A549 (cell line): ENCODE measurements at regions not wholly inside any gene's neighbourhood (a gene's known extent, or its start where the extent isn't known, plus 50 kb on each side); places are given as distances from the start of the nearest gene placed in this dataset.

Experiments used
- ATAC-seq, 2 experiments: fragments of 200-7000 bp in 1 of 2; fragments of >200 bp in 1 of 2; cut with Nextera tagmentation in 1 of 2; cut with Tn5 transposase in 1 of 2; 3 replicates each; pipeline versions ENCODE4 v1.8.0 to v1.9.1; 2018 to 2020; ENCODE audit warnings: mild to moderate bottlenecking in 1 of 2, moderate library complexity in 1 of 2
- CTCF ChIA-PET: fragments of 300-600 bp; sonication (Branson Sonifier 250); formaldehyde crosslinking; extraction: SDS; loops from one replicate; lab custom pipeline; 2021; ENCODE audit warnings: antibody characterized with exemption, inconsistent platforms; lab: Yijun Ruan, JAX
- POLR2A ChIA-PET: fragments of 350-600 bp; formaldehyde crosslinking; extraction: SDS; loops from one replicate; lab custom pipeline; 2021; ENCODE audit warnings: antibody characterized with exemption, inconsistent platforms; lab: Yijun Ruan, JAX
- DNase-seq, 2 experiments: peaks; one replicate each; pipeline versions ENCODE4 v3.0.0 to v3.0.0-alpha.2; 2011 to 2016; ENCODE audit warnings: low read depth in 1 of 2, low spot score in 1 of 2
- FAIRE-seq: peaks from 2 replicates; lab custom pipeline; 2011; peaks lifted over from hg19 to GRCh38; lab: Jason Lieb, UNC
- H3K27ac ChIP-seq, 2 experiments: fragments of >200 bp; sonication (Bioruptor Twin); formaldehyde crosslinking; 3 replicates each; pipeline ENCODE4 v1.5.1; 2016 to 2017
- H3K4me1 ChIP-seq: fragments of >200 bp; sonication (Bioruptor Twin); formaldehyde crosslinking; 3 replicates; pipeline ENCODE4 v1.6.1; 2016
- H3K4me2 ChIP-seq: fragments of >200 bp; sonication (Bioruptor Twin); formaldehyde crosslinking; 3 replicates; pipeline ENCODE4 v1.6.1; 2016
- H3K4me3 ChIP-seq: fragments of >200 bp; sonication (Bioruptor Twin); formaldehyde crosslinking; 3 replicates; pipeline ENCODE4 v1.5.1; 2016
- H3K9me3 ChIP-seq: fragments of >200 bp; sonication (Bioruptor Twin); formaldehyde crosslinking; 3 replicates; pipeline ENCODE4 v1.6.1; 2016
- BHLHE40 ChIP-seq: IDR thresholded peaks from 2 replicates; pipeline ENCODE4 v1.6.1; 2012; ENCODE audit warnings: low read depth, low read length, inconsistent platforms
- CBX8 ChIP-seq: fragments of 200-600 bp; sonication (generic); IDR thresholded peaks from 2 replicates; pipeline ENCODE4 v1.6.1; 2016
- CHD2 ChIP-seq: fragments of 150-350 bp; IDR thresholded peaks from 2 replicates; pipeline ENCODE4 v1.6.1; 2014; ENCODE audit warnings: low read length; ENCODE audit not compliant: partially characterized antibody
- CHD4 ChIP-seq: fragments of 200-600 bp; sonication (generic); IDR thresholded peaks from 2 replicates; pipeline ENCODE4 v1.6.1; 2016; ENCODE audit warnings: antibody characterized with exemption, mild to moderate bottlenecking, borderline replicate concordance
- EHF ChIP-seq: fragments of 250-450 bp; sonication (Bioruptor Pico); IDR thresholded peaks from 2 replicates; pipeline ENCODE4 v1.5.0; 2020; ENCODE audit warnings: mild to moderate bottlenecking
- EP300 ChIP-seq, 2 experiments: fragments of >200 bp; sonication (Bioruptor Twin); formaldehyde crosslinking; IDR thresholded peaks; 2 replicates in 1 of 2; 3 replicates in 1 of 2; pipeline ENCODE4 v1.6.1; 2016 to 2017
- FOSL2 ChIP-seq, 2 experiments: fragments of 450-650 bp in 1 of 2; fragments of >200 bp in 1 of 2; sonication (Bioruptor Twin) in 1 of 2; formaldehyde crosslinking; IDR thresholded peaks; 2 replicates each; pipeline versions ENCODE4 v1.5.0 to v1.6.1; 2016 to 2020; ENCODE audit warnings: mild to moderate bottlenecking in 1 of 2, moderate library complexity in 1 of 2
- FOXS1 ChIP-seq: fragments of 250-450 bp; sonication (Bioruptor Pico); IDR thresholded peaks from 2 replicates; pipeline ENCODE4 v1.5.0; 2020; ENCODE audit warnings: mild to moderate bottlenecking, moderate library complexity
- GATA3 ChIP-seq: IDR thresholded peaks from 2 replicates; pipeline ENCODE4 v1.6.1; 2012; ENCODE audit warnings: borderline replicate concordance
- HDAC2 ChIP-seq: fragments of 200-600 bp; sonication (generic); IDR thresholded peaks from 2 replicates; pipeline ENCODE4 v1.6.1; 2016
- HEYL ChIP-seq: fragments of 250-450 bp; sonication (Bioruptor Pico); IDR thresholded peaks from 2 replicates; pipeline ENCODE4 v1.8.0; 2021; ENCODE audit warnings: mild to moderate bottlenecking, moderate library complexity
- HOXA7 ChIP-seq: fragments of 250-450 bp; sonication (Bioruptor Pico); IDR thresholded peaks from 2 replicates; pipeline ENCODE4 v1.5.0; 2020; ENCODE audit warnings: mild to moderate bottlenecking, moderate library complexity
- HOXB13 ChIP-seq: fragments of 250-450 bp; sonication (Bioruptor Pico); IDR thresholded peaks from 2 replicates; pipeline ENCODE4 v1.5.0; 2020; ENCODE audit warnings: low read depth, mild to moderate bottlenecking, moderate library complexity
- HOXB5 ChIP-seq: fragments of 250-450 bp; sonication (Bioruptor Pico); IDR thresholded peaks from 2 replicates; pipeline ENCODE4 v1.5.0; 2020; ENCODE audit warnings: mild to moderate bottlenecking, moderate library complexity
- KDM1A ChIP-seq: fragments of 200-600 bp; sonication (generic); IDR thresholded peaks from 2 replicates; pipeline ENCODE4 v1.6.1; 2016; ENCODE audit warnings: low read depth, mild to moderate bottlenecking
- MAFK ChIP-seq: fragments of 450-650 bp; IDR thresholded peaks from 2 replicates; pipeline ENCODE4 v1.6.1; 2014; ENCODE audit not compliant: partially characterized antibody
- NR3C1 ChIP-seq: fragments of >200 bp; sonication (Bioruptor Twin); formaldehyde crosslinking; IDR thresholded peaks from 3 replicates; pipeline ENCODE4 v1.6.1; 2017
- POLR2A ChIP-seq: IDR thresholded peaks from 2 replicates; pipeline ENCODE4 v1.6.1; 2012; ENCODE audit warnings: mild to moderate bottlenecking, low read length
- RNF2 ChIP-seq: fragments of 200-600 bp; sonication (generic); IDR thresholded peaks from 2 replicates; pipeline ENCODE4 v1.6.1; 2016; ENCODE audit warnings: low read depth, mild to moderate bottlenecking, antibody characterized with exemption, moderate library complexity, borderline replicate concordance
- SMC3 ChIP-seq: fragments of >200 bp; sonication (Bioruptor Twin); formaldehyde crosslinking; IDR thresholded peaks from 3 replicates; pipeline ENCODE4 v1.6.1; 2018; ENCODE audit warnings: inconsistent platforms
- SREBF2 ChIP-seq: fragments of 450-650 bp; IDR thresholded peaks from 2 replicates; pipeline ENCODE4 v1.6.1; 2014; ENCODE audit warnings: mild to moderate bottlenecking, moderate library complexity
- TP53 ChIP-seq: fragments of 250-450 bp; sonication (Bioruptor Pico); IDR thresholded peaks from 2 replicates; pipeline ENCODE4 v1.5.0; 2021; ENCODE audit warnings: mild to moderate bottlenecking, moderate library complexity
- ZFP36 ChIP-seq: fragments of 450-650 bp; IDR thresholded peaks from 2 replicates; pipeline ENCODE4 v1.6.1; 2014; ENCODE audit warnings: borderline replicate concordance; ENCODE audit not compliant: partially characterized antibody
- WGBS: methylation state at CpG from one replicate; pipeline ENCODE4 v1.1.6; 2017; ENCODE audit errors: missing lambda C conversion rate; 5-methylcytosine and 5-hydroxymethylcytosine counted together
- TF ChIP-seq, protein P1 (sequence below): fragments of >200 bp; sonication (Bioruptor Twin); formaldehyde crosslinking; IDR thresholded peaks from 2 replicates; pipeline ENCODE4 v1.6.1; 2016
- TF ChIP-seq, protein P2 (sequence below): IDR thresholded peaks from 2 replicates; pipeline ENCODE4 v1.6.1; 2012; ENCODE audit warnings: low read depth, borderline replicate concordance
- TF ChIP-seq, protein P3 (sequence below): fragments of 450-650 bp; IDR thresholded peaks from 2 replicates; pipeline ENCODE4 v1.6.1; 2014; ENCODE audit warnings: antibody characterized with exemption
- TF ChIP-seq, protein P4 (sequence below): fragments of 150-350 bp; IDR thresholded peaks from 2 replicates; pipeline ENCODE4 v1.6.1; 2014; ENCODE audit warnings: low read depth, mild to moderate bottlenecking, low read length
- TF ChIP-seq, protein P5 (sequence below): fragments of >200 bp; sonication (Bioruptor Twin); formaldehyde crosslinking; IDR thresholded peaks from 3 replicates; pipeline ENCODE4 v1.5.1; 2016
- TF ChIP-seq, protein P6 (sequence below): fragments of 250-450 bp; sonication (Bioruptor Pico); IDR thresholded peaks from 2 replicates; pipeline ENCODE4 v1.5.0; 2020; ENCODE audit warnings: low read depth, mild to moderate bottlenecking, moderate library complexity

DNA sequence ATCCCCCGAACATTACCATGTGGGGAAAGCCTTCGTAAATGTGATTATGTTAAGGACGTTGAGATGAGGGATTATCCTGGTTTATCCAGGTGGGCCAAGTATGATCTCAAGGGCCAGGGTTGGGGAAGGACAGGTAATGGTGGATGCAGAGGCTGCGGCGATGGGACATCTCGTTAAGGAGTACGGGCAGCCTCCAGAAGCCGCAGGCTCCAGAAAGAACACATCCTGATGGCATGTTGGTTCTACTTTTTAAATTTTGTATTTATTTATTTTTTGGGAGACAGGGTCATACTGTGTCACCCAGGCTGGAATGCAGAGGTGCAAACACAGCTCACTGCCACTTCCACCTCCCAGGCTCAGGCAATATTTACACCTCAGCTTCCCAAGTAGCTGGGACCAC, 86.2 kb upstream of the RAB6C start:
- Histone ChIP-seq H3K27ac (no peak overlapping the region), H3K4me3 (no peak overlapping the region)
- 42% methylated on average over 8 of the region's 8 CpGs for WGBS
- CTCF ChIA-PET: no interaction called here
- POLR2A ChIA-PET: no interaction called here
- no peak for TF ChIP-seq BHLHE40
- no peak for TF ChIP-seq CHD4
- no peak for TF ChIP-seq ZFP36
- TF ChIP-seq POLR2A: no peak
- no peak for TF ChIP-seq FOXS1 (CRISPR knock-in tag)
- TF ChIP-seq, protein P1, sequence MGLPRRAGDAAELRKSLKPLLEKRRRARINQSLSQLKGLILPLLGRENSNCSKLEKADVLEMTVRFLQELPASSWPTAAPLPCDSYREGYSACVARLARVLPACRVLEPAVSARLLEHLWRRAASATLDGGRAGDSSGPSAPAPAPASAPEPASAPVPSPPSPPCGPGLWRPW: no peak
- no peak for TF ChIP-seq GATA3
- TF ChIP-seq EHF (CRISPR knock-in tag): no peak
- no peak for TF ChIP-seq CHD2
- TF ChIP-seq HOXB5: no peak
- TF ChIP-seq KDM1A: no peak
- TF ChIP-seq, all 56 proteins: peak for 0
- Histone ChIP-seq H3K4me2 (no peak overlapping the region), H3K4me1 (no peaks in the 10 kb centered on the region), H3K9me3 (no peaks in the 10 kb centered on the region)
- FAIRE-seq (no peak), DNase-seq (no peak), ATAC-seq (no peak)

DNA sequence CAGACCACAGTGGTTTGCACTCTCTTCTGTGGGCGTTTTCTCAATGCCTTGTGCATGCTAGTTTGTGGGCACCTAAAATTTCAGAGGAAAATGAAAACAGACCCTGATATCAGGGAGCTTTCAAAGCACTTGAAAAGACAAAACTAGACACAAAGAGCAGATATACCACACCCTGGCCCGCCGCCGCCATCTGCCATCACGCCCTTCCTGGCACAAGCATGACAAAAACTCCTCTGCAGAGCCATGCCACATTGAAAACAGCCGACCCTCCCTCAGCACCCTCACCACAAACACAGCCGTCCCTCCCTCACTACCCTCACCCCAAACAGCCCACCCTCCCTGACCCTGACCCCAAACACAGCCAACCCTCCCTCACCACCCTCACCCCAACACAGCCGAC, 84.8 kb upstream of the RAB6C start:
- POLR2A ChIA-PET: no interaction called here
- FAIRE-seq: no peak

DNA sequence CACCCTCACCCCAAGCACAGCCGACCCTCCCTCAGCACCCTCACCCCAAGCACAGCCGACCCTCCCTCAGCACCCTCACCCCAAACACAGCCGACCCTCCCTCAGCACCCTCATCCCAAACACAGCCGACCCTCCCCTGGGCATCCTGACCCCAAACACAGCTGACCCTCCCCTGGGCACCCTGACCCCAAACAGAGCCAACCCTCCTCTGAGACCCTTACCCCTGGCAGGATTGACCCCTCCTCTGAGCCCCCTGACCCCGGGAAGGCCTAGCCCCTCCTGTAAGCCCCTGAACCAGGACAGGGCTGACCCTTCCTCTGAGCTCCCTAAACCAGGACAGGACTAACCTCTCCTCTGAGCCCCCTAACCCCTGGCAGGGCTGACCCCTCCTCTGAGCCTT, 84.4 kb upstream of the RAB6C start:
- ChIA-PET POLR2A (no interaction called here), CTCF (no interaction called here)
- FAIRE-seq (no peak), DNase-seq (no peak), ATAC-seq (no peak)
- Histone ChIP-seq H3K4me2 (no peak overlapping the region), H3K4me1 (no peaks in the 10 kb centered on the region), H3K4me3 (no peak overlapping the region), H3K9me3 (no peaks in the 10 kb centered on the region), H3K27ac (no peak overlapping the region)
- WGBS: no CpG with 5 or more reads among the region's 5 CpGs
- TF ChIP-seq, protein P2, sequence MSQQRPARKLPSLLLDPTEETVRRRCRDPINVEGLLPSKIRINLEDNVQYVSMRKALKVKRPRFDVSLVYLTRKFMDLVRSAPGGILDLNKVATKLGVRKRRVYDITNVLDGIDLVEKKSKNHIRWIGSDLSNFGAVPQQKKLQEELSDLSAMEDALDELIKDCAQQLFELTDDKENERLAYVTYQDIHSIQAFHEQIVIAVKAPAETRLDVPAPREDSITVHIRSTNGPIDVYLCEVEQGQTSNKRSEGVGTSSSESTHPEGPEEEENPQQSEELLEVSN: no peak
- TF ChIP-seq FOXS1 (CRISPR knock-in tag): no peak
- TF ChIP-seq NR3C1: no peak
- TF ChIP-seq FOSL2 (IDR thresholded peaks at IDR 0.05): no peak
- TF ChIP-seq FOSL2 (CRISPR knock-in tag; IDR thresholded peaks at IDR 0.05): no peak
- TF ChIP-seq, protein P3, sequence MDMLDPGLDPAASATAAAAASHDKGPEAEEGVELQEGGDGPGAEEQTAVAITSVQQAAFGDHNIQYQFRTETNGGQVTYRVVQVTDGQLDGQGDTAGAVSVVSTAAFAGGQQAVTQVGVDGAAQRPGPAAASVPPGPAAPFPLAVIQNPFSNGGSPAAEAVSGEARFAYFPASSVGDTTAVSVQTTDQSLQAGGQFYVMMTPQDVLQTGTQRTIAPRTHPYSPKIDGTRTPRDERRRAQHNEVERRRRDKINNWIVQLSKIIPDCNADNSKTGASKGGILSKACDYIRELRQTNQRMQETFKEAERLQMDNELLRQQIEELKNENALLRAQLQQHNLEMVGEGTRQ: no peak
- TF ChIP-seq KDM1A: no peak
- TF ChIP-seq MAFK: no peak
- TF ChIP-seq HEYL (CRISPR knock-in tag): no peak
- TF ChIP-seq, protein P4, sequence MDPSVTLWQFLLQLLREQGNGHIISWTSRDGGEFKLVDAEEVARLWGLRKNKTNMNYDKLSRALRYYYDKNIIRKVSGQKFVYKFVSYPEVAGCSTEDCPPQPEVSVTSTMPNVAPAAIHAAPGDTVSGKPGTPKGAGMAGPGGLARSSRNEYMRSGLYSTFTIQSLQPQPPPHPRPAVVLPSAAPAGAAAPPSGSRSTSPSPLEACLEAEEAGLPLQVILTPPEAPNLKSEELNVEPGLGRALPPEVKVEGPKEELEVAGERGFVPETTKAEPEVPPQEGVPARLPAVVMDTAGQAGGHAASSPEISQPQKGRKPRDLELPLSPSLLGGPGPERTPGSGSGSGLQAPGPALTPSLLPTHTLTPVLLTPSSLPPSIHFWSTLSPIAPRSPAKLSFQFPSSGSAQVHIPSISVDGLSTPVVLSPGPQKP: no peak
- no peak for TF ChIP-seq HDAC2
- TF ChIP-seq SMC3: no peak
- no peak for TF ChIP-seq SREBF2
- no peak for TF ChIP-seq RNF2
- no peak for TF ChIP-seq HOXA7 (CRISPR knock-in tag)

More for the DNA sequence above, 84.8 kb upstream of the RAB6C start:
- no peak overlapping the region for H3K27ac ChIP-seq
- no peak overlapping the region for H3K4me3 ChIP-seq
- H3K4me1 ChIP-seq: no peaks in the 10 kb centered on the region
- no peak for DNase-seq
- H3K9me3 ChIP-seq: no peaks in the 10 kb centered on the region
- CTCF ChIA-PET: no interaction called here
- no peak for ATAC-seq
- H3K4me2 ChIP-seq: no peak overlapping the region
- 25% methylated on average over 7 of the region's 8 CpGs for WGBS
- TF ChIP-seq POLR2A (no peak), KDM1A (no peak), HOXB5 (no peak), HOXB13 (CRISPR knock-in tag) (no peak), CBX8 (no peak), HEYL (CRISPR knock-in tag) (no peak), TP53 (CRISPR knock-in tag) (no peak), FOXS1 (CRISPR knock-in tag) (no peak), EP300 (IDR thresholded peaks at IDR 0.05) (no peak), CHD4 (no peak), ZFP36 (no peak), FOSL2 (IDR thresholded peaks at IDR 0.05) (no peak), FOSL2 (CRISPR knock-in tag; IDR thresholded peaks at IDR 0.05) (no peak)
- TF ChIP-seq, protein P5, sequence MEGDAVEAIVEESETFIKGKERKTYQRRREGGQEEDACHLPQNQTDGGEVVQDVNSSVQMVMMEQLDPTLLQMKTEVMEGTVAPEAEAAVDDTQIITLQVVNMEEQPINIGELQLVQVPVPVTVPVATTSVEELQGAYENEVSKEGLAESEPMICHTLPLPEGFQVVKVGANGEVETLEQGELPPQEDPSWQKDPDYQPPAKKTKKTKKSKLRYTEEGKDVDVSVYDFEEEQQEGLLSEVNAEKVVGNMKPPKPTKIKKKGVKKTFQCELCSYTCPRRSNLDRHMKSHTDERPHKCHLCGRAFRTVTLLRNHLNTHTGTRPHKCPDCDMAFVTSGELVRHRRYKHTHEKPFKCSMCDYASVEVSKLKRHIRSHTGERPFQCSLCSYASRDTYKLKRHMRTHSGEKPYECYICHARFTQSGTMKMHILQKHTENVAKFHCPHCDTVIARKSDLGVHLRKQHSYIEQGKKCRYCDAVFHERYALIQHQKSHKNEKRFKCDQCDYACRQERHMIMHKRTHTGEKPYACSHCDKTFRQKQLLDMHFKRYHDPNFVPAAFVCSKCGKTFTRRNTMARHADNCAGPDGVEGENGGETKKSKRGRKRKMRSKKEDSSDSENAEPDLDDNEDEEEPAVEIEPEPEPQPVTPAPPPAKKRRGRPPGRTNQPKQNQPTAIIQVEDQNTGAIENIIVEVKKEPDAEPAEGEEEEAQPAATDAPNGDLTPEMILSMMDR: no peak
- TF ChIP-seq, protein P6, sequence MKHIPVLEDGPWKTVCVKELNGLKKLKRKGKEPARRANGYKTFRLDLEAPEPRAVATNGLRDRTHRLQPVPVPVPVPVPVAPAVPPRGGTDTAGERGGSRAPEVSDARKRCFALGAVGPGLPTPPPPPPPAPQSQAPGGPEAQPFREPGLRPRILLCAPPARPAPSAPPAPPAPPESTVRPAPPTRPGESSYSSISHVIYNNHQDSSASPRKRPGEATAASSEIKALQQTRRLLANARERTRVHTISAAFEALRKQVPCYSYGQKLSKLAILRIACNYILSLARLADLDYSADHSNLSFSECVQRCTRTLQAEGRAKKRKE (CRISPR knock-in tag): no peak
